PC-3 (cell line): ENCODE measurements at regions not wholly inside any gene's neighbourhood (a gene's known extent, or its start where the extent isn't known, plus 50 kb on each side); places are given as distances from the start of the nearest gene placed in this dataset.

ENCODE experiments used
- ATAC-seq: fragments of 200-7000 bp; cut with Tn5 transposase; 2 replicates; pipeline ENCODE4 v1.9.1; 2020; ENCODE audit warnings: mild to moderate bottlenecking, moderate library complexity
- BruUV-seq: library from RNA; stranded (reverse); fragments of 400-500 nt; replicated peaks from 2 replicates; lab custom pipeline; 2021; lab: Mats Ljungman, UMichigan
- CTCF ChIA-PET: fragments of 300-600 bp; sonication (Branson Sonifier 250); formaldehyde crosslinking; loops from one replicate; lab custom pipeline; 2022; ENCODE audit warnings: antibody characterized with exemption; lab: Charles Lee
- POLR2A ChIA-PET: fragments of 300-600 bp; sonication (Branson Sonifier 250); formaldehyde crosslinking; loops from one replicate; lab custom pipeline; 2022; ENCODE audit warnings: antibody characterized with exemption; ENCODE audit not compliant: unreplicated experiment; lab: Charles Lee
- DNase-seq: peaks from one replicate; pipeline ENCODE4 v3.0.0-alpha.2; 2015
- H2AFZ ChIP-seq: fragments of 300-600 bp; sonication (generic); 2 replicates; pipeline ENCODE4 v1.6.0; 2016; ENCODE audit warnings: antibody characterized with exemption, low read length
- H3F3A ChIP-seq: fragments of 300-600 bp; sonication (generic); one replicate; pipeline ENCODE4 v1.6.0; 2017; ENCODE audit warnings: antibody characterized with exemption, low read length, control low read depth, mild to moderate bottlenecking; ENCODE audit not compliant: unreplicated experiment
- H3K27ac ChIP-seq: fragments of 300-600 bp; sonication (generic); 2 replicates; pipeline ENCODE4 v1.5.1; 2016; ENCODE audit warnings: mild to moderate bottlenecking, low read length
- H3K27me3 ChIP-seq: fragments of 300-600 bp; sonication (generic); 2 replicates; pipeline ENCODE4 v1.6.1; 2016; ENCODE audit warnings: low read length, mixed read lengths
- H3K36me3 ChIP-seq: fragments of 300-600 bp; sonication (generic); 2 replicates; pipeline ENCODE4 v1.6.1; 2016; ENCODE audit warnings: low read depth, mixed run types, low read length, mixed read lengths
- H3K4me1 ChIP-seq: fragments of 300-600 bp; sonication (generic); 2 replicates; pipeline ENCODE4 v1.5.1; 2016; ENCODE audit warnings: low read length; ENCODE audit not compliant: insufficient read depth
- H3K4me2 ChIP-seq: fragments of 300-600 bp; sonication (generic); 2 replicates; pipeline ENCODE4 v1.6.0; 2016; ENCODE audit warnings: low read length
- H3K4me3 ChIP-seq: fragments of 300-600 bp; sonication (generic); 2 replicates; pipeline ENCODE4 v1.5.1; 2016; ENCODE audit warnings: mild to moderate bottlenecking, low read length, mixed read lengths
- H3K79me2 ChIP-seq: fragments of 300-600 bp; sonication (generic); 2 replicates; pipeline ENCODE4 v1.6.1; 2017; ENCODE audit warnings: low read length, mixed read lengths
- H3K9ac ChIP-seq: fragments of 300-600 bp; sonication (generic); 2 replicates; pipeline ENCODE4 v1.6.0; 2016; ENCODE audit warnings: mild to moderate bottlenecking, low read length
- H3K9me2 ChIP-seq: fragments of 300-600 bp; sonication (generic); replicated peaks from 2 replicates; pipeline ENCODE4 v1.6.1; 2016; ENCODE audit warnings: mixed run types, low read length, mixed read lengths
- H3K9me3 ChIP-seq: fragments of 300-600 bp; sonication (generic); 2 replicates; pipeline ENCODE4 v1.6.1; 2016; ENCODE audit warnings: low read length, mixed read lengths
- H4K20me1 ChIP-seq: fragments of 300-600 bp; sonication (generic); 2 replicates; pipeline ENCODE4 v1.6.1; 2016; ENCODE audit warnings: low read length, mixed read lengths
- EZH2 ChIP-seq: fragments of 300-600 bp; sonication (generic); IDR thresholded peaks from one replicate; pipeline ENCODE4 v1.6.1; 2017; ENCODE audit warnings: antibody characterized with exemption, mild to moderate bottlenecking, low read length; ENCODE audit not compliant: unreplicated experiment
- EZH2phosphoT487 ChIP-seq: fragments of 300-600 bp; sonication (generic); IDR thresholded peaks from 2 replicates; pipeline ENCODE4 v1.6.1; 2018; ENCODE audit warnings: mild to moderate bottlenecking, antibody characterized with exemption, low read length, borderline replicate concordance
- intact Hi-C: fragments of 100-400 bp; cut with micrococcal nuclease; formaldehyde crosslinking; loops from 2 replicates; pipeline ENCODE4 v1.9.0; 2023
- TF ChIP-seq, protein P1 (sequence below): fragments of 300-600 bp; sonication (generic); conservative IDR thresholded peaks from 2 replicates; pipeline ENCODE4 v1.5.1; 2017; ENCODE audit warnings: antibody characterized with exemption, low read depth, mild to moderate bottlenecking, low read length

DNA sequence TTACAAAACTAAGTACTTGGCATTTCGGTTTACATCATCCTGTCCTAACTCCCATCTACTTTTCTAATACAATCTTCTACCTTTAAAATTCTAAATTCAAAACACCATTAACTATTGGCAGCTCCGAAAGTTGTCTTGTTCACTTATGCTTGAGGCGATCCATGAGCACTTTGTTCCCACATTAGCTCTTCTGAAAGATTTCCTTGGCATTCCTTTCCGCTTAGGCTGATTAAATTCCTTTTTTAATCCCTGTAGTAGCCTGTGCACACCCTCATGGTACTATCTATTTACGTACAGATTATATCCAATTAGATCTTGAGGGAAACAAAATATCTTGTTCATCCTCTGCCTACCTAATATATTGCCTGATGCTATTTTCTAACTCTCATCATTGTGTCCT is 480.7 kb downstream of the PRKD1 start:
- ATAC-seq (no peak), DNase-seq (no peak)
- Histone ChIP-seq H4K20me1 (no peaks in the 10 kb centered on the region), H3K9me3 (no peaks in the 10 kb centered on the region), H2AFZ (no peak overlapping the region), H3K9me2 (no peaks in the 10 kb centered on the region), H3K4me1 (0 out of 2 replicates have a peak, but pooled peaks cover 7% of the 10 kb centered on the region), H3K4me3 (no peak overlapping the region), H3F3A (no peaks in the 10 kb centered on the region), H3K27ac (no peak overlapping the region), H3K27me3 (peaks cover 36% of the 10 kb centered on the region), H3K4me2 (no peak overlapping the region), H3K79me2 (no peaks in the 10 kb centered on the region), H3K9ac (no peak overlapping the region), H3K36me3 (no peaks in the 10 kb centered on the region)
- TF ChIP-seq, protein P1, sequence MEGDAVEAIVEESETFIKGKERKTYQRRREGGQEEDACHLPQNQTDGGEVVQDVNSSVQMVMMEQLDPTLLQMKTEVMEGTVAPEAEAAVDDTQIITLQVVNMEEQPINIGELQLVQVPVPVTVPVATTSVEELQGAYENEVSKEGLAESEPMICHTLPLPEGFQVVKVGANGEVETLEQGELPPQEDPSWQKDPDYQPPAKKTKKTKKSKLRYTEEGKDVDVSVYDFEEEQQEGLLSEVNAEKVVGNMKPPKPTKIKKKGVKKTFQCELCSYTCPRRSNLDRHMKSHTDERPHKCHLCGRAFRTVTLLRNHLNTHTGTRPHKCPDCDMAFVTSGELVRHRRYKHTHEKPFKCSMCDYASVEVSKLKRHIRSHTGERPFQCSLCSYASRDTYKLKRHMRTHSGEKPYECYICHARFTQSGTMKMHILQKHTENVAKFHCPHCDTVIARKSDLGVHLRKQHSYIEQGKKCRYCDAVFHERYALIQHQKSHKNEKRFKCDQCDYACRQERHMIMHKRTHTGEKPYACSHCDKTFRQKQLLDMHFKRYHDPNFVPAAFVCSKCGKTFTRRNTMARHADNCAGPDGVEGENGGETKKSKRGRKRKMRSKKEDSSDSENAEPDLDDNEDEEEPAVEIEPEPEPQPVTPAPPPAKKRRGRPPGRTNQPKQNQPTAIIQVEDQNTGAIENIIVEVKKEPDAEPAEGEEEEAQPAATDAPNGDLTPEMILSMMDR, result no peak
- TF ChIP-seq EZH2phosphoT487 (no peak), EZH2 (no peak)
- intact Hi-C loops, result no loop called here
- no TSS peak for BruUV-seq
- CTCF ChIA-PET, result no interaction called here
- POLR2A ChIA-PET, result no interaction called here

DNA sequence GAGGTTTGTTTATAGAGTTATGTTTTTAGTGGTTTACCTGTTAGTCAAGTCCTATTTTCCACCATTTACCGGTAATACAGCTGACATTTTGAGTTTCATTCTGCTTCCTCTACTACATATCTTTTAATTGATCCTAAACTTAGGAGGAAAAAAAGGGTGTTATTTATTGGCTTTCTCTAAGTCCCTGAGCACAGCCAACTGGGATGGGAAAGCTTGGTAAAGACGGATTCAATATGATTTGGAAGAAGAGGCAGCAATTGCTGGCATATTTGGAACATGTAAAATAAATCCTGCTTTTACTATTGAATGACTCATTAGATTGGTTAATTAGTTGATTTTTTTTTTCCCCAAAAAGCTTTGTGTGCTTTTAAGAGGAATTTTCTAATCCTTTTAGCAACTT is 475.7 kb downstream of the PRKD1 start:
- H3K4me3 ChIP-seq, result no peak overlapping the region
- no peaks in the 10 kb centered on the region for H3F3A ChIP-seq
- no peaks in the 10 kb centered on the region for H3K4me1 ChIP-seq
- H4K20me1 ChIP-seq, result no peaks in the 10 kb centered on the region
- CTCF ChIA-PET, result no interaction called here
- DNase-seq (no peak), ATAC-seq (no peak)
- no TSS peak for BruUV-seq
- no peak for TF ChIP-seq EZH2phosphoT487
- TF ChIP-seq, protein P1, result no peak
- TF ChIP-seq EZH2, result no peak
- no peaks in the 10 kb centered on the region for H3K9me2 ChIP-seq
- intact Hi-C loops, result no loop called here
- no peaks in the 10 kb centered on the region for H3K9me3 ChIP-seq
- no peak overlapping the region for H2AFZ ChIP-seq
- no peak overlapping the region for H3K9ac ChIP-seq
- H3K27me3 ChIP-seq, result peaks cover 42% of the 10 kb centered on the region
- no peaks in the 10 kb centered on the region for H3K79me2 ChIP-seq
- POLR2A ChIA-PET, result no interaction called here
- H3K27ac ChIP-seq, result no peak overlapping the region
- H3K36me3 ChIP-seq, result no peaks in the 10 kb centered on the region
- no peak overlapping the region for H3K4me2 ChIP-seq

- Histone ChIP-seq H3K4me3 (no peak overlapping the region), H3F3A (no peaks in the 10 kb centered on the region), H3K27ac (no peak overlapping the region), H4K20me1 (no peaks in the 10 kb centered on the region), H3K79me2 (no peaks in the 10 kb centered on the region), H3K36me3 (no peaks in the 10 kb centered on the region), H3K9ac (no peak overlapping the region), H3K27me3 (peaks cover 32% of the 10 kb centered on the region), H3K4me2 (no peak overlapping the region), H3K9me2 (no peaks in the 10 kb centered on the region), H3K9me3 (no peaks in the 10 kb centered on the region), H3K4me1 (no peaks in the 10 kb centered on the region; the same call in 1 of the 2 replicates), H2AFZ (no peak overlapping the region)
- BruUV-seq, result no TSS peak
- POLR2A ChIA-PET, result no interaction called here
- CTCF ChIA-PET, result no interaction called here
- intact Hi-C loops, result no loop called here
- DNase-seq (no peak), ATAC-seq (no peak)
- TF ChIP-seq, protein P1, result no peak
- TF ChIP-seq EZH2phosphoT487 (no peak), EZH2 (no peak)
These were observed 474.6 kb downstream of the PRKD1 start for GRCh38 chr14:29453045-29453444.
